ENCODE measurements at regions not wholly inside any gene's neighbourhood (a gene's known extent, or its start where the extent isn't known, plus 50 kb on each side); places are given as distances from the start of the nearest gene placed in this dataset.
"Not testable (repeated sequence)": the region's sequence is repeated elsewhere in the genome, so short reads cannot be mapped to it uniquely, and the experiment has no call there.

GRCh38 chr7:52592698-52593097, 442.7 kb upstream of the POM121L12 start:
- DNase-seq (ENCODE audit: low read depth in 3 of 3), result no peak

- DNase-seq (ENCODE audit: low read depth in 3 of 3), result no peak
Observed at GRCh38 chr7:52586704-52587103, 448.7 kb upstream of the POM121L12 start.

- DNase-seq (ENCODE audit: low read depth in 3 of 3), result no peak
Observed at GRCh38 chr7:52584041-52584440, 451.4 kb upstream of the POM121L12 start.

GRCh38 chr7:52573141-52573540, 462.3 kb upstream of the POM121L12 start:
- DNase-seq (ENCODE audit: low read depth in 3 of 3), result not testable (repeated sequence)

- no peak for DNase-seq (ENCODE audit: low read depth in 3 of 3)
Observed at GRCh38 chr7:52571026-52571425, 464.4 kb upstream of the POM121L12 start.

GRCh38 chr7:52569151-52569550, 466.3 kb upstream of the POM121L12 start:
- no peak for DNase-seq (ENCODE audit: low read depth in 3 of 3)

- no peak for DNase-seq (ENCODE audit: low read depth in 3 of 3)
Observed at GRCh38 chr7:52565974-52566373, 469.5 kb upstream of the POM121L12 start.

- no peak for DNase-seq (ENCODE audit: low read depth in 3 of 3)
Observed at GRCh38 chr7:52555805-52556204, 479.6 kb upstream of the POM121L12 start.

GRCh38 chr7:52547308-52547910, 488.0 kb upstream of the POM121L12 start:
- DNase-seq (ENCODE audit: low read depth in 3 of 3), result no peak

- not testable (repeated sequence) for DNase-seq (ENCODE audit: low read depth in 3 of 3)
Observed at GRCh38 chr7:52541198-52541765, 494.2 kb upstream of the POM121L12 start.

- DNase-seq (ENCODE audit: low read depth in 3 of 3), result no peak
Observed at GRCh38 chr7:52540041-52540440, 495.4 kb upstream of the POM121L12 start.

- DNase-seq (ENCODE audit: low read depth in 3 of 3), result no peak
Observed at GRCh38 chr7:52539414-52539813, 496.0 kb upstream of the POM121L12 start.

- DNase-seq (ENCODE audit: low read depth in 3 of 3), result no peak
Observed at GRCh38 chr7:52537051-52537450, 498.4 kb upstream of the POM121L12 start.

- no peak for DNase-seq (ENCODE audit: low read depth in 3 of 3)
Observed at GRCh38 chr7:52525772-52526341, 509.6 kb upstream of the POM121L12 start.

GRCh38 chr7:52518869-52519268, 516.6 kb upstream of the POM121L12 start:
- no peak for DNase-seq (ENCODE audit: low read depth in 3 of 3)

- DNase-seq (ENCODE audit: low read depth in 3 of 3), result no peak
Observed at GRCh38 chr7:52512656-52513055, 522.8 kb upstream of the POM121L12 start.

- no peak for DNase-seq (ENCODE audit: low read depth in 3 of 3)
Observed at GRCh38 chr7:52507546-52508255, 527.7 kb upstream of the POM121L12 start.

- no peak for DNase-seq (ENCODE audit: low read depth in 3 of 3)
Observed at GRCh38 chr7:52506325-52506724, 529.1 kb upstream of the POM121L12 start.

GRCh38 chr7:52504561-52504960, 530.9 kb upstream of the POM121L12 start:
- DNase-seq (ENCODE audit: low read depth in 3 of 3), result no peak

- no peak for DNase-seq (ENCODE audit: low read depth in 3 of 3)
Observed at GRCh38 chr7:52502281-52502680, 533.2 kb upstream of the POM121L12 start.

- DNase-seq (ENCODE audit: low read depth in 3 of 3), result no peak
Observed at GRCh38 chr7:52501696-52502095, 533.7 kb upstream of the POM121L12 start.

GRCh38 chr7:52500841-52501240, 534.6 kb upstream of the POM121L12 start:
- no peak for DNase-seq (ENCODE audit: low read depth in 3 of 3)

GRCh38 chr7:52498366-52498765, 537.1 kb upstream of the POM121L12 start:
- DNase-seq (ENCODE audit: low read depth in 3 of 3), result no peak

Measured in stimulated activated CD4-positive, alpha-beta T cell treated with anti-CD3 and anti-CD28 coated beads, TNF-alpha, amount 100 ng/mL, for 48 hours (primary cell).